ENCODE measurements at regions not wholly inside any gene's neighbourhood (a gene's known extent, or its start where the extent isn't known, plus 50 kb on each side); places are given as distances from the start of the nearest gene placed in this dataset.
"Not testable (repeated sequence)": the region's sequence is repeated elsewhere in the genome, so short reads cannot be mapped to it uniquely, and the experiment has no call there.

GRCh38 chr3:162584986-162585385 is 1088.4 kb downstream of the OTOL1 start:
- Histone ChIP-seq H3K4me1 (no peaks in the 10 kb centered on the region), H3K27me3 (no peaks in the 10 kb centered on the region), H3K36me3 (no peaks in the 10 kb centered on the region), H3K4me3 (no peak overlapping the region), H3K9me3 (no peaks in the 10 kb centered on the region), H3K27ac (no peak overlapping the region)
- no peak for TF ChIP-seq CTCF (IDR thresholded peaks at IDR 0.05)
- DNase-seq: no peak
- intact Hi-C loops (cut with DNase I; ENCODE audit: low total_unique reads): no loop called here

GRCh38 chr3:162586591-162586990 is 1090.0 kb downstream of the OTOL1 start:
- H3K27ac ChIP-seq: no peak overlapping the region
- no peaks in the 10 kb centered on the region for H3K27me3 ChIP-seq
- DNase-seq: no peak
- no peak overlapping the region for H3K4me3 ChIP-seq
- no peak for TF ChIP-seq CTCF (IDR thresholded peaks at IDR 0.05)
- no peaks in the 10 kb centered on the region for H3K36me3 ChIP-seq
- H3K9me3 ChIP-seq: no peaks in the 10 kb centered on the region
- no peaks in the 10 kb centered on the region for H3K4me1 ChIP-seq
- intact Hi-C loops (cut with DNase I; ENCODE audit: low total_unique reads): no loop called here

- Histone ChIP-seq H3K36me3 (no peaks in the 10 kb centered on the region), H3K9me3 (no peaks in the 10 kb centered on the region), H3K4me3 (no peak overlapping the region), H3K4me1 (no peaks in the 10 kb centered on the region), H3K27ac (no peak overlapping the region), H3K27me3 (no peaks in the 10 kb centered on the region)
- intact Hi-C loops (cut with DNase I; ENCODE audit: low total_unique reads): no loop called here
- no peak for DNase-seq
- TF ChIP-seq CTCF (IDR thresholded peaks at IDR 0.05): no peak
Measured at GRCh38 chr3:162597226-162597625, 1100.6 kb downstream of the OTOL1 start.

- DNase-seq; H3K4me1 ChIP-seq; intact Hi-C loops (cut with DNase I; ENCODE audit: low total_unique reads); H3K4me3 ChIP-seq; H3K36me3 ChIP-seq; H3K27ac ChIP-seq; H3K9me3 ChIP-seq; H3K27me3 ChIP-seq: not testable (repeated sequence)
Measured at GRCh38 chr3:162598500-162598899, 1101.9 kb downstream of the OTOL1 start.

GRCh38 chr3:162599742-162600141 is 1103.1 kb downstream of the OTOL1 start:
- H3K4me3 ChIP-seq; intact Hi-C loops (cut with DNase I; ENCODE audit: low total_unique reads); H3K4me1 ChIP-seq; H3K9me3 ChIP-seq; H3K27ac ChIP-seq; DNase-seq; H3K27me3 ChIP-seq; H3K36me3 ChIP-seq: not testable (repeated sequence)

GRCh38 chr3:162601101-162601670 is 1104.6 kb downstream of the OTOL1 start:
- intact Hi-C loops (cut with DNase I; ENCODE audit: low total_unique reads): no loop called here
- DNase-seq: no peak
- Histone ChIP-seq H3K4me3 (no peak overlapping the region), H3K27me3 (no peaks in the 10 kb centered on the region), H3K9me3 (no peaks in the 10 kb centered on the region), H3K36me3 (no peaks in the 10 kb centered on the region), H3K27ac (no peak overlapping the region), H3K4me1 (no peaks in the 10 kb centered on the region)
- TF ChIP-seq CTCF (IDR thresholded peaks at IDR 0.05): no peak

- no peaks in the 10 kb centered on the region for H3K9me3 ChIP-seq
- no peaks in the 10 kb centered on the region for H3K4me1 ChIP-seq
- no peak overlapping the region for H3K4me3 ChIP-seq
- intact Hi-C loops (cut with DNase I; ENCODE audit: low total_unique reads): no loop called here
- no peak overlapping the region for H3K27ac ChIP-seq
- no peak for DNase-seq
- no peaks in the 10 kb centered on the region for H3K27me3 ChIP-seq
- no peaks in the 10 kb centered on the region for H3K36me3 ChIP-seq
- no peak for TF ChIP-seq CTCF (IDR thresholded peaks at IDR 0.05)
Measured at GRCh38 chr3:162602619-162603018, 1106.0 kb downstream of the OTOL1 start.

Measured in tibial artery (tissue), 4 donors.